HepG2 (cell line): ENCODE measurements at regions not wholly inside any gene's neighbourhood (a gene's known extent, or its start where the extent isn't known, plus 50 kb on each side); places are given as distances from the start of the nearest gene placed in this dataset.

Experiments used
- ATAC-seq: fragments of 200-7000 bp; cut with Tn5 transposase; 3 replicates; pipeline ENCODE4 v1.9.1; 2020; ENCODE audit warnings: mild to moderate bottlenecking, moderate library complexity
- BruUV-seq: library from RNA; stranded (reverse); fragments of 400-500 nt; replicated peaks from 2 replicates; lab custom pipeline; 2021; lab: Mats Ljungman, UMichigan
- CTCF ChIA-PET: fragments of 300-600 bp; formaldehyde crosslinking; extraction: SDS; loops from one replicate; lab custom pipeline; 2021; ENCODE audit warnings: low total read pairs, inconsistent platforms, low intra/inter-chr PET ratio; lab: Yijun Ruan, JAX
- POLR2A ChIA-PET: fragments of 350-600 bp; sonication (Branson Sonifier 250); formaldehyde crosslinking; loops from one replicate; lab custom pipeline; 2020; ENCODE audit warnings: antibody characterized with exemption, inconsistent platforms; lab: Yijun Ruan, JAX
- DNase-seq: peaks from one replicate; pipeline ENCODE4 v3.0.0-alpha.2; 2015; ENCODE audit warnings: low spot score
- FAIRE-seq: peaks from 3 replicates; lab custom pipeline; 2011; peaks lifted over from hg19 to GRCh38; lab: Jason Lieb, UNC
- H2AFZ ChIP-seq: one replicate; pipeline ENCODE4 v1.6.1; 2011; ENCODE audit warnings: low read length, inconsistent platforms
- H3K27ac ChIP-seq: fragments of 300-600 bp; 3 replicates; pipeline ENCODE4 v1.8.0; 2011; ENCODE audit warnings: mixed run types, mild to moderate bottlenecking, mixed read lengths, low read length, inconsistent platforms; ENCODE audit not compliant: insufficient read depth; ENCODE audit errors: extremely low read length
- H3K27me3 ChIP-seq, 2 experiments: fragments of 200-600 bp in 1 of 2; 2 replicates in 1 of 2; 3 replicates in 1 of 2; pipeline versions ENCODE4 v1.6.0 to v1.8.0; 2011; ENCODE audit warnings: low read length in 2 of 2, mild to moderate bottlenecking in 2 of 2, moderate library complexity in 2 of 2, inconsistent platforms in 1 of 2; ENCODE audit not compliant: insufficient read depth in 2 of 2, control insufficient read depth in 1 of 2
- H3K36me3 ChIP-seq, 2 experiments: fragments of 200-600 bp in 1 of 2; replicated peaks in 1 of 2; 2 replicates in 1 of 2; 3 replicates in 1 of 2; pipeline versions ENCODE4 v1.5.1 to v1.8.0; 2011; ENCODE audit warnings: low read length in 2 of 2, inconsistent platforms in 1 of 2; ENCODE audit not compliant: insufficient read depth in 2 of 2, control insufficient read depth in 1 of 2
- H3K4me1 ChIP-seq: 2 replicates; pipeline ENCODE4 v1.5.1; 2012; ENCODE audit warnings: low read length, inconsistent platforms; ENCODE audit not compliant: insufficient read depth
- H3K4me2 ChIP-seq: 2 replicates; pipeline ENCODE4 v1.6.0; 2011; ENCODE audit warnings: low read depth, low read length, inconsistent platforms
- H3K4me3 ChIP-seq, 3 experiments: fragments of 200-600 bp in 1 of 3; sonication (generic), shearing (Covaris generic) in 1 of 3; replicated peaks in 1 of 3; 2 replicates each; pipeline ENCODE4 v1.5.1; 2011 to 2016; ENCODE audit warnings: low read length in 3 of 3, inconsistent platforms in 2 of 3, low read depth in 2 of 3, mild to moderate bottlenecking in 2 of 3, control low read depth in 1 of 3, mixed read lengths in 1 of 3; ENCODE audit not compliant: insufficient read depth in 1 of 3
- H3K79me2 ChIP-seq: one replicate; pipeline ENCODE4 v1.6.1; 2011; ENCODE audit warnings: low read length, inconsistent platforms; ENCODE audit not compliant: insufficient read depth
- H3K9ac ChIP-seq: 2 replicates; pipeline ENCODE4 v1.6.0; 2011; ENCODE audit warnings: mild to moderate bottlenecking, low read depth, low read length, inconsistent platforms; ENCODE audit not compliant: insufficient read depth
- H3K9me3 ChIP-seq: 2 replicates; pipeline ENCODE4 v1.5.1; 2012; ENCODE audit warnings: mild to moderate bottlenecking, low read length
- H4K20me1 ChIP-seq: 2 replicates; pipeline ENCODE4 v1.6.0; 2011; ENCODE audit warnings: inconsistent platforms, mild to moderate bottlenecking, low read length, moderate library complexity; ENCODE audit not compliant: insufficient read depth
- ASH2L ChIP-seq: fragments of 300-600, 200-600 bp; sonication (generic); IDR thresholded peaks from 2 replicates; pipeline ENCODE4 v1.7.0; 2017; ENCODE audit warnings: low read depth, mild to moderate bottlenecking, moderate library complexity, mixed read lengths, low read length; ENCODE audit not compliant: insufficient read length
- ELF4 ChIP-seq: sonication (generic); formaldehyde crosslinking; IDR thresholded peaks from 2 replicates; pipeline ENCODE4 v1.5.0; 2020; ENCODE audit warnings: missing genetic modification reagents, mild to moderate bottlenecking, moderate library complexity, borderline replicate concordance
- GMEB2 ChIP-seq: IDR thresholded peaks from 2 replicates; pipeline ENCODE4 v1.6.1; 2016; ENCODE audit warnings: missing biosample characterization, missing genetic modification reagents, low read depth
- KLF13 ChIP-seq: sonication (generic); formaldehyde crosslinking; IDR thresholded peaks from 2 replicates; pipeline ENCODE4 v1.4.0; 2020; ENCODE audit warnings: mild to moderate bottlenecking, missing genetic modification reagents
- NFIC ChIP-seq: IDR thresholded peaks from 2 replicates; pipeline ENCODE4 v1.6.1; 2012; ENCODE audit warnings: mild to moderate bottlenecking, low read length, inconsistent platforms
- REXO4 ChIP-seq: sonication (generic); formaldehyde crosslinking; IDR thresholded peaks from 2 replicates; pipeline ENCODE4 v1.8.0; 2022; ENCODE audit warnings: missing genetic modification reagents, mild to moderate bottlenecking, borderline replicate concordance
- SOX6 ChIP-seq, 2 experiments: fragments of 450-650 bp in 1 of 2; sonication (generic) in 1 of 2; formaldehyde crosslinking in 1 of 2; IDR thresholded peaks; 2 replicates each; pipeline versions ENCODE4 v1.4.0 to v1.6.1; 2017 to 2020; ENCODE audit warnings: antibody characterized with exemption in 1 of 2, mild to moderate bottlenecking in 1 of 2, missing genetic modification reagents in 1 of 2
- ZFP36L1 ChIP-seq: sonication (generic); formaldehyde crosslinking; IDR thresholded peaks from 2 replicates; pipeline ENCODE4 v1.8.0; 2022; ENCODE audit warnings: mild to moderate bottlenecking, missing genetic modification reagents, moderate library complexity
- ZNF207 ChIP-seq: fragments of 450-650 bp; IDR thresholded peaks from 2 replicates; pipeline ENCODE4 v1.6.1; 2016; ENCODE audit warnings: antibody characterized with exemption, borderline replicate concordance
- ZNF263 ChIP-seq: sonication (generic); formaldehyde crosslinking; IDR thresholded peaks from 2 replicates; pipeline ENCODE4 v1.4.0; 2020; ENCODE audit warnings: missing genetic modification reagents
- ZNF569 ChIP-seq: sonication (generic); formaldehyde crosslinking; IDR thresholded peaks from 2 replicates; pipeline ENCODE4 v1.5.0; 2020; ENCODE audit warnings: mild to moderate bottlenecking, missing genetic modification reagents, moderate library complexity, borderline replicate concordance
- ZNF597 ChIP-seq: sonication (generic); formaldehyde crosslinking; IDR thresholded peaks from 2 replicates; pipeline ENCODE4 v1.5.0; 2020; ENCODE audit warnings: missing genetic modification reagents
- ZNF749 ChIP-seq: sonication (generic); formaldehyde crosslinking; IDR thresholded peaks from 2 replicates; pipeline ENCODE4 v1.8.0; 2022; ENCODE audit warnings: mild to moderate bottlenecking, missing genetic modification reagents, moderate library complexity, borderline replicate concordance
- WGBS: methylation state at CpG from one replicate; pipeline ENCODE4 v1.1.6; 2017; ENCODE audit warnings: low lambda C conversion rate; 5-methylcytosine and 5-hydroxymethylcytosine counted together
- in situ Hi-C: cut with HindIII; loops from 2 replicates; pipeline ENCODE4 v1.10.0; 2017; ENCODE audit warnings: low pct_unique_long_range_greater_than_20kb; ENCODE audit not compliant: extremely low pct_ligation_motif_present
- intact Hi-C: fragments of 100-400 bp; cut with micrococcal nuclease; formaldehyde crosslinking; loops from one replicate; pipeline ENCODE4 v1.10.0; 2022; ENCODE audit not compliant: unreplicated experiment

GRCh38 chr3:104887069-104887468 is 479.6 kb upstream of the ALCAM start:
- CTCF ChIA-PET = no interaction called here
- in situ Hi-C loops (no loop called here), intact Hi-C loops (no loop called here)
- no peak overlapping the region for H3K4me2 ChIP-seq
- WGBS = 3% methylated on average over 3 of the region's 3 CpGs
- DNase-seq (no peak), ATAC-seq (no peak), FAIRE-seq (no peak)
- no peaks in the 10 kb centered on the region for H3K79me2 ChIP-seq
- H3K4me1 ChIP-seq = no peaks in the 10 kb centered on the region
- BruUV-seq = no TSS peak
- H3K27ac ChIP-seq = no peak overlapping the region
- POLR2A ChIA-PET = no interaction called here
- no peak overlapping the region for H3K9ac ChIP-seq
- TF ChIP-seq ASH2L (no peak), ZNF207 (no peak), ZNF263 (no peak), KLF13 (CRISPR knock-in tag) (no peak), ZNF569 (no peak), ZNF597 (no peak), ELF4 (CRISPR knock-in tag) (no peak), REXO4 (CRISPR knock-in tag) (no peak), SOX6 (IDR thresholded peaks at IDR 0.05) (no peak), SOX6 (CRISPR knock-in tag; IDR thresholded peaks at IDR 0.05) (no peak), NFIC (no peak), ZNF749 (CRISPR knock-in tag) (no peak), GMEB2 (CRISPR knock-in tag) (no peak), ZFP36L1 (CRISPR knock-in tag) (no peak)
- H4K20me1 ChIP-seq = no peaks in the 10 kb centered on the region
- H2AFZ ChIP-seq = no peak overlapping the region
- no peaks in the 10 kb centered on the region for H3K27me3 ChIP-seq
- H3K9me3 ChIP-seq = no peaks in the 10 kb centered on the region
- H3K4me3 ChIP-seq = no peak overlapping the region
- no peaks in the 10 kb centered on the region for H3K36me3 ChIP-seq
